H9 (cell line): ENCODE measurements at regions not wholly inside any gene's neighbourhood (a gene's known extent, or its start where the extent isn't known, plus 50 kb on each side); places are given as distances from the start of the nearest gene placed in this dataset.

ENCODE experiments used
- DNase-seq: peaks from one replicate; pipeline ENCODE4 v3.0.0-alpha.2; 2017
- H2AFZ ChIP-seq: one replicate; pipeline ENCODE4 v1.6.1; 2013; ENCODE audit warnings: mild to moderate bottlenecking, low read length, control low read depth, moderate library complexity
- H2AK5ac ChIP-seq: 2 replicates; pipeline ENCODE4 v1.6.1; 2013; ENCODE audit warnings: low read length, control low read depth, mixed read lengths; ENCODE audit not compliant: insufficient read length
- H2BK120ac ChIP-seq: one replicate; pipeline ENCODE4 v1.6.1; 2013; ENCODE audit warnings: low read depth, mild to moderate bottlenecking, low read length, control low read depth, inconsistent platforms; ENCODE audit not compliant: poor library complexity, severe bottlenecking
- H2BK12ac ChIP-seq: 2 replicates; pipeline ENCODE4 v1.6.1; 2013; ENCODE audit warnings: low read length, control low read depth, mixed read lengths, low read depth; ENCODE audit not compliant: insufficient read length
- H2BK15ac ChIP-seq: 2 replicates; pipeline ENCODE4 v1.6.1; 2013; ENCODE audit warnings: low read depth, low read length, control low read depth
- H2BK20ac ChIP-seq: one replicate; pipeline ENCODE4 v1.6.1; 2013; ENCODE audit warnings: low read depth, mild to moderate bottlenecking, low read length, control low read depth, inconsistent platforms; ENCODE audit not compliant: poor library complexity, severe bottlenecking
- H2BK5ac ChIP-seq: 2 replicates; pipeline ENCODE4 v1.6.1; 2013; ENCODE audit warnings: low read length, control low read depth, mixed read lengths; ENCODE audit not compliant: insufficient read length
- H3K14ac ChIP-seq: 2 replicates; pipeline ENCODE4 v1.6.1; 2013; ENCODE audit warnings: low read length, control low read depth; ENCODE audit not compliant: insufficient read depth
- H3K18ac ChIP-seq: 2 replicates; pipeline ENCODE4 v1.6.1; 2013; ENCODE audit warnings: low read depth, mild to moderate bottlenecking, mixed read lengths, low read length, control low read depth; ENCODE audit not compliant: insufficient read length
- H3K23ac ChIP-seq: 2 replicates; pipeline ENCODE4 v1.6.1; 2013; ENCODE audit warnings: low read length, control low read depth, mixed read lengths, low read depth; ENCODE audit not compliant: insufficient read length
- H3K23me2 ChIP-seq: 2 replicates; pipeline ENCODE4 v1.6.1; 2013; ENCODE audit warnings: low read depth, mild to moderate bottlenecking, mixed read lengths, low read length, control low read depth; ENCODE audit not compliant: insufficient read length, poor library complexity, severe bottlenecking
- H3K27ac ChIP-seq: 2 replicates; pipeline ENCODE4 v1.5.1; 2013; ENCODE audit warnings: low read length, control low read depth, mixed read lengths, low read depth; ENCODE audit not compliant: insufficient read length
- H3K27me3 ChIP-seq: 2 replicates; pipeline ENCODE4 v1.6.1; 2013; ENCODE audit warnings: low read length, control low read depth, inconsistent platforms; ENCODE audit not compliant: insufficient read depth
- H3K4ac ChIP-seq: 2 replicates; pipeline ENCODE4 v1.6.1; 2013; ENCODE audit warnings: low read depth, mild to moderate bottlenecking, control low read depth, inconsistent platforms, low read length, moderate library complexity
- H3K4me1 ChIP-seq: 2 replicates; pipeline ENCODE4 v1.6.1; 2013; ENCODE audit warnings: low read length, control low read depth, inconsistent platforms; ENCODE audit not compliant: insufficient read depth
- H3K4me2 ChIP-seq: 2 replicates; pipeline ENCODE4 v1.6.1; 2013; ENCODE audit warnings: low read length, control low read depth, mixed read lengths; ENCODE audit not compliant: insufficient read length, insufficient read depth
- H3K56ac ChIP-seq: 2 replicates; pipeline ENCODE4 v1.6.1; 2013; ENCODE audit warnings: low read depth, mild to moderate bottlenecking, mixed read lengths, low read length, control low read depth; ENCODE audit not compliant: insufficient read length
- H3K79me1 ChIP-seq: 2 replicates; pipeline ENCODE4 v1.6.1; 2013; ENCODE audit warnings: low read depth, mild to moderate bottlenecking, moderate library complexity, low read length, control low read depth, inconsistent platforms; ENCODE audit not compliant: insufficient read depth, poor library complexity, severe bottlenecking
- H3K79me2 ChIP-seq: 2 replicates; pipeline ENCODE4 v1.6.1; 2013; ENCODE audit warnings: low read length, control low read depth, inconsistent platforms; ENCODE audit not compliant: insufficient read depth
- H3K9ac ChIP-seq: 2 replicates; pipeline ENCODE4 v1.6.1; 2013; ENCODE audit warnings: low read length, control low read depth, mixed read lengths; ENCODE audit not compliant: insufficient read length; ENCODE audit errors: extremely low read depth
- H3K9me3 ChIP-seq: one replicate; pipeline ENCODE4 v1.6.1; 2013; ENCODE audit warnings: low read depth, low read length, inconsistent platforms; ENCODE audit not compliant: control insufficient read depth
- H3T11ph ChIP-seq: one replicate; pipeline ENCODE4 v1.6.1; 2013; ENCODE audit warnings: mild to moderate bottlenecking, low read length, control low read depth, inconsistent platforms
- H4K20me1 ChIP-seq: one replicate; pipeline ENCODE4 v1.6.1; 2013; ENCODE audit not compliant: control insufficient read depth, insufficient read length, insufficient read depth
- H4K5ac ChIP-seq: 2 replicates; pipeline ENCODE4 v1.6.1; 2013; ENCODE audit warnings: low read depth, mild to moderate bottlenecking, mixed read lengths, low read length, control low read depth; ENCODE audit not compliant: insufficient read length
- H4K8ac ChIP-seq: replicated peaks from 2 replicates; pipeline ENCODE4 v1.6.1; 2013; ENCODE audit warnings: low read length, control low read depth, mixed read lengths, low read depth; ENCODE audit not compliant: insufficient read length
- H4K91ac ChIP-seq: 2 replicates; pipeline ENCODE4 v1.6.1; 2013; ENCODE audit warnings: low read depth, mild to moderate bottlenecking, moderate library complexity, mixed read lengths, low read length, control low read depth; ENCODE audit not compliant: insufficient read length
- H3K27ac Mint-ChIP-seq, 3 experiments: 2 replicates in 2 of 3; 3 replicates in 1 of 3; pipeline ENCODE4 v1.8.0; 2020 to 2021; ENCODE audit warnings: mixed read lengths in 3 of 3, mild to moderate bottlenecking in 1 of 3, moderate library complexity in 1 of 3
- H3K27me3 Mint-ChIP-seq: 2 replicates; pipeline ENCODE4 v1.8.0; 2021; ENCODE audit warnings: low read depth, mild to moderate bottlenecking, moderate library complexity, mixed read lengths
- H3K36me3 Mint-ChIP-seq, 3 experiments: 2 replicates in 2 of 3; 3 replicates in 1 of 3; pipeline ENCODE4 v1.8.0; 2020 to 2021; ENCODE audit warnings: low read depth in 3 of 3, mixed read lengths in 3 of 3; ENCODE audit not compliant: insufficient read depth in 1 of 3
- H3K4me1 Mint-ChIP-seq, 2 experiments: 2 replicates each; pipeline ENCODE4 v1.8.0; 2020; ENCODE audit warnings: mixed read lengths in 2 of 2
- H3K4me3 Mint-ChIP-seq, 2 experiments: 2 replicates in 1 of 2; 3 replicates in 1 of 2; pipeline ENCODE4 v1.8.0; 2020 to 2021; ENCODE audit warnings: mild to moderate bottlenecking in 2 of 2, mixed read lengths in 2 of 2, moderate library complexity in 1 of 2
- H3K9me3 Mint-ChIP-seq, 2 experiments: 2 replicates in 1 of 2; 3 replicates in 1 of 2; pipeline ENCODE4 v1.8.0; 2020; ENCODE audit warnings: mild to moderate bottlenecking in 2 of 2, mixed read lengths in 2 of 2, moderate library complexity in 1 of 2
- CTCF ChIP-seq: fragments of 200-600 bp; sonication (generic); conservative IDR thresholded peaks from 3 replicates; pipeline ENCODE4 v1.8.0; 2021; ENCODE audit warnings: antibody characterized with exemption, mild to moderate bottlenecking
- whole genome bisulfite sequencing: extraction: QIAGEN DNeasy Blood & Tissue Kit; methylation state at CpG from one replicate; pipeline ENCODE4 v1.1.7; 2013; ENCODE audit warnings: missing lambda C conversion rate, low lambda C conversion rate, mixed read lengths; ENCODE audit not compliant: insufficient read length; ENCODE audit errors: extremely low coverage; 5-methylcytosine and 5-hydroxymethylcytosine counted together

GRCh38 chr1:147089457-147089856, 82.8 kb downstream of the PRKAB2 start:
- Histone ChIP-seq H4K5ac (no peak overlapping the region), H3K4me1 (peaks cover 4% of the 10 kb centered on the region; the same call in 1 of the 2 replicates), H3T11ph (no peak overlapping the region), H3K4me2 (peak overlapping the region; percentile 36), H2BK120ac (no peak overlapping the region), H3K9me3 (no peaks in the 10 kb centered on the region), H3K9ac (no peak overlapping the region), H3K4ac (no peak overlapping the region), H2BK12ac (no peak overlapping the region), H3K14ac (no peak overlapping the region), H2BK20ac (no peak overlapping the region), H3K56ac (no peak overlapping the region), H3K79me2 (no peaks in the 10 kb centered on the region), H4K8ac (no peak overlapping the region), H3K27me3 (no peaks in the 10 kb centered on the region), H4K20me1 (no peaks in the 10 kb centered on the region), H2BK15ac (no peak overlapping the region), H2BK5ac (no peak overlapping the region), H3K23me2 (no peaks in the 10 kb centered on the region), H3K23ac (no peak overlapping the region), H2AK5ac (no peak overlapping the region), H2AFZ (peak overlapping the region; percentile 98), H3K27ac (no peak overlapping the region), H3K79me1 (no peaks in the 10 kb centered on the region), H4K91ac (no peak overlapping the region), H3K18ac (peak overlapping the region; percentile 1)
- peaks cover 15 to 21% of the 10 kb centered on the region in 2 experiments for H3K4me1 Mint-ChIP-seq
- no peak for TF ChIP-seq CTCF
- no peak for DNase-seq
- WGBS, result no CpG with 5 or more reads among the region's 4 CpGs
- H3K36me3 Mint-ChIP-seq, result no peaks in the 10 kb centered on the region; a peak in 1 of 7 replicates
- peaks cover 24% of the 10 kb centered on the region for H3K27me3 Mint-ChIP-seq
- H3K4me3 Mint-ChIP-seq, result no peak overlapping the region; a peak in 1 of 5 replicates
- peaks cover 2 to 3% of the 10 kb centered on the region in 2 experiments; a peak in 3 of 5 replicates for H3K9me3 Mint-ChIP-seq
- H3K27ac Mint-ChIP-seq, result no peak overlapping the region
